HEK293T (cell line): ENCODE measurements at regions not wholly inside any gene's neighbourhood (a gene's known extent, or its start where the extent isn't known, plus 50 kb on each side); places are given as distances from the start of the nearest gene placed in this dataset.
"Not testable (repeated sequence)": the region's sequence is repeated elsewhere in the genome, so short reads cannot be mapped to it uniquely, and the experiment has no call there.

Experiments used
- CTCF ChIA-PET: fragments of 350-600 bp; formaldehyde crosslinking; extraction: SDS; loops from one replicate; lab custom pipeline; 2021; ENCODE audit warnings: antibody characterized with exemption, inconsistent platforms; lab: Yijun Ruan, JAX
- POLR2A ChIA-PET: fragments of 350-600 bp; formaldehyde crosslinking; extraction: SDS; loops from one replicate; lab custom pipeline; 2020; ENCODE audit warnings: antibody characterized with exemption, inconsistent platforms; lab: Yijun Ruan, JAX
- DNase-seq: peaks from one replicate; pipeline ENCODE4 v3.0.0; 2012; ENCODE audit warnings: mixed read lengths; ENCODE audit errors: extremely low spot score
- ARNT ChIP-seq: fragments of 450-650 bp; IDR thresholded peaks from 2 replicates; pipeline ENCODE4 v1.6.1; 2017; ENCODE audit warnings: mild to moderate bottlenecking
- BHLHE40 ChIP-seq: fragments of 450-650 bp; IDR thresholded peaks from 2 replicates; pipeline ENCODE4 v1.6.1; 2016; ENCODE audit warnings: mild to moderate bottlenecking, moderate library complexity, borderline replicate concordance
- CTBP1 ChIP-seq: fragments of 450-650 bp; IDR thresholded peaks from 2 replicates; pipeline ENCODE4 v1.6.1; 2016; ENCODE audit warnings: borderline replicate concordance
- ELF4 ChIP-seq: fragments of 450-650 bp; IDR thresholded peaks from 2 replicates; pipeline ENCODE4 v1.6.1; 2017; ENCODE audit warnings: antibody characterized with exemption
- FOXA1 ChIP-seq: fragments of 450-650 bp; IDR thresholded peaks from 2 replicates; pipeline ENCODE4 v1.6.1; 2016; ENCODE audit warnings: mild to moderate bottlenecking
- FOXK2 ChIP-seq: fragments of 450-650 bp; IDR thresholded peaks from 2 replicates; pipeline ENCODE4 v1.6.1; 2016; ENCODE audit warnings: mild to moderate bottlenecking
- FOXM1 ChIP-seq: fragments of 450-650 bp; IDR thresholded peaks from 2 replicates; pipeline ENCODE4 v1.6.1; 2017; ENCODE audit warnings: mild to moderate bottlenecking, borderline replicate concordance
- HDGF ChIP-seq: fragments of 450-650 bp; IDR thresholded peaks from 2 replicates; pipeline ENCODE4 v1.6.1; 2017; ENCODE audit warnings: antibody characterized with exemption, borderline replicate concordance
- L3MBTL2 ChIP-seq: fragments of 450-650 bp; conservative IDR thresholded peaks from 2 replicates; pipeline ENCODE4 v1.6.1; 2016; ENCODE audit warnings: mild to moderate bottlenecking
- LEF1 ChIP-seq: fragments of 450-650 bp; IDR thresholded peaks from 2 replicates; pipeline ENCODE4 v1.6.1; 2017; ENCODE audit warnings: mild to moderate bottlenecking, borderline replicate concordance
- NFRKB ChIP-seq: fragments of 450-650 bp; IDR thresholded peaks from 2 replicates; pipeline ENCODE4 v1.6.1; 2016; ENCODE audit warnings: mild to moderate bottlenecking, moderate library complexity
- PKNOX1 ChIP-seq: fragments of 450-650 bp; IDR thresholded peaks from 2 replicates; pipeline ENCODE4 v1.6.1; 2016
- SP1 ChIP-seq: fragments of 450-650 bp; IDR thresholded peaks from 2 replicates; pipeline ENCODE4 v1.6.1; 2017
- SUZ12 ChIP-seq: fragments of 450-650 bp; IDR thresholded peaks from 2 replicates; pipeline ENCODE4 v1.6.1; 2016; ENCODE audit warnings: mild to moderate bottlenecking
- TARDBP ChIP-seq: fragments of 450-650 bp; IDR thresholded peaks from 2 replicates; pipeline ENCODE4 v1.6.1; 2016
- ZNF384 ChIP-seq: fragments of 450-650 bp; IDR thresholded peaks from 2 replicates; pipeline ENCODE4 v1.6.1; 2016

GRCh38 chr1:73326663-73327062 is 871.3 kb downstream of the LRRIQ3 start:
- no peak for TF ChIP-seq L3MBTL2
- no peak for TF ChIP-seq CTBP1
- TF ChIP-seq FOXK2, result no peak
- no peak for TF ChIP-seq PKNOX1
- TF ChIP-seq SP1, result no peak
- no peak for TF ChIP-seq HDGF
- no peak for TF ChIP-seq ELF4
- no peak for TF ChIP-seq SUZ12
- TF ChIP-seq LEF1, result no peak
- TF ChIP-seq ARNT, result no peak
- TF ChIP-seq FOXA1, result no peak
- no peak for TF ChIP-seq TARDBP
- POLR2A ChIA-PET, result interaction anchor here (0.6 kb wide), 1 partner anchor 13 kb away, joined by 3 read pairs; no protein-coding TSS in a partner anchor
- CTCF ChIA-PET, result interaction anchor here (0.5 kb wide), 1 partner anchor 671 kb away, joined by 4 read pairs; no protein-coding TSS in a partner anchor
- DNase-seq, result no peak

GRCh38 chr1:73310797-73311381 is 887.1 kb downstream of the LRRIQ3 start:
- CTCF ChIA-PET, result no interaction called here
- no peak for DNase-seq
- POLR2A ChIA-PET, result no interaction called here
- TF ChIP-seq CTBP1 (no peak), PKNOX1 (no peak), FOXK2 (no peak), ARNT (no peak), SUZ12 (no peak), NFRKB (no peak), ELF4 (no peak), SP1 (no peak), ZNF384 (no peak), FOXA1 (no peak), LEF1 (no peak), FOXM1 (no peak), HDGF (no peak), L3MBTL2 (no peak), BHLHE40 (no peak), TARDBP (no peak)

- POLR2A ChIA-PET, result no interaction called here
- CTCF ChIA-PET, result no interaction called here
These were observed 890.9 kb downstream of the LRRIQ3 start for GRCh38 chr1:73306899-73307555.

GRCh38 chr1:73273886-73274285 is 924.1 kb downstream of the LRRIQ3 start:
- DNase-seq, result no peak
- POLR2A ChIA-PET, result no interaction called here
- CTCF ChIA-PET, result no interaction called here
- TF ChIP-seq ZNF384 (no peak), ARNT (no peak), FOXA1 (no peak), HDGF (no peak), FOXM1 (no peak), PKNOX1 (no peak), SP1 (no peak), SUZ12 (no peak)

More at GRCh38 chr1:73306899-73307555, 890.9 kb downstream of the LRRIQ3 start:
- DNase-seq, result no peak
- no peak for TF ChIP-seq FOXK2
- no peak for TF ChIP-seq FOXA1
- no peak for TF ChIP-seq SUZ12
- TF ChIP-seq FOXM1, result no peak
- TF ChIP-seq BHLHE40, result no peak
- no peak for TF ChIP-seq ELF4
- no peak for TF ChIP-seq SP1
- TF ChIP-seq NFRKB, result no peak
- no peak for TF ChIP-seq LEF1
- no peak for TF ChIP-seq CTBP1
- no peak for TF ChIP-seq HDGF

- POLR2A ChIA-PET, result not testable (repeated sequence)
These were observed 952.8 kb downstream of the LRRIQ3 start for GRCh38 chr1:73245196-73245595.

GRCh38 chr1:73218995-73219546 is 936.7 kb upstream of the NEGR1 start:
- CTCF ChIA-PET, result no interaction called here
- POLR2A ChIA-PET, result no interaction called here
- TF ChIP-seq BHLHE40, result no peak
- TF ChIP-seq SUZ12, result no peak
- no peak for TF ChIP-seq L3MBTL2
- DNase-seq, result no peak

More at GRCh38 chr1:73245196-73245595, 952.8 kb downstream of the LRRIQ3 start:
- DNase-seq, CTCF ChIA-PET: not testable (repeated sequence)
